ENCODE measurements at regions not wholly inside any gene's neighbourhood (a gene's known extent, or its start where the extent isn't known, plus 50 kb on each side); places are given as distances from the start of the nearest gene placed in this dataset.
"Not testable (repeated sequence)": the region's sequence is repeated elsewhere in the genome, so short reads cannot be mapped to it uniquely, and the experiment has no call there.

DNA sequence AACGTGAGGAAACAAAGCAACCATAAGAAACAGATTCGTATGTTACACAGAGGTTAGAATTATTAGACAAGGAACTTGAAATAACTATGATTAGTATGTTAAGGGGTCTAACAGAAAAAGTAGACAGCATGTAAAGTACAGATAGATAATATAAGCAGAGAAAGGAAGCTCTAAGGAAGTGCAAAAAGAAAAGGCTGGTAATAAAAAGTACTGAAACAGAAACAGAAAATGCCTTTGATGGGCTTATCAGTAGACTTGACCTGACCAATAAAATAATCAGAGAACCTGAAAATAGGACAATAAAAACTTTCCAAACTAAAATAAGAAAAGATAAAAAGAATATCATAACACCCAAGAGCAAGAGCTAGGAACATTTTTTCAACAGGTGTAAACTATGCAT is 225.8 kb downstream of the RND3 start:
- DNase-seq: no peak

GRCh38 chr2:150260636-150261035 is 226.8 kb downstream of the RND3 start:
- no peak for DNase-seq

DNA sequence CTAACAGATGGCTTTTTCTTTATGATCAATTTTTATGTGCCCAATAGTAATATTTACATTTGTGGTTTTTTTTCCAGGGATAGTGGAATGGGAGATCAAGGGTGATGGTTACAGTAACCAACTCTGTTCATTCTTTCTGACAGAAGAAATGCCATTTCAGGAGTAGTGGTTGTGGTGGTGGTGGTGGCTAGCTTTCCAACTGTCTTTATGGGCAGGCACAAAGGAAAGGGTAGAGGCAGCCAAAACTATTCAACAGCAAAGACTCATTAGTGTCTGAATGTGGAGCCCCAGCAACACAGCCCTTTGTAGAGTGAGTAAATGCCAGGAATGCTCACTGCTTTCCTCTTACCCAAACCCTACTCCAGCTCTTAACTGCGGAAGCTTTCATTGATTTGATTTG is 227.7 kb downstream of the RND3 start:
- DNase-seq: no peak

- no peak for DNase-seq
Measured at GRCh38 chr2:150258781-150259307, 228.6 kb downstream of the RND3 start.

- DNase-seq: no peak
Measured at GRCh38 chr2:150256736-150257135, 230.7 kb downstream of the RND3 start.

DNA sequence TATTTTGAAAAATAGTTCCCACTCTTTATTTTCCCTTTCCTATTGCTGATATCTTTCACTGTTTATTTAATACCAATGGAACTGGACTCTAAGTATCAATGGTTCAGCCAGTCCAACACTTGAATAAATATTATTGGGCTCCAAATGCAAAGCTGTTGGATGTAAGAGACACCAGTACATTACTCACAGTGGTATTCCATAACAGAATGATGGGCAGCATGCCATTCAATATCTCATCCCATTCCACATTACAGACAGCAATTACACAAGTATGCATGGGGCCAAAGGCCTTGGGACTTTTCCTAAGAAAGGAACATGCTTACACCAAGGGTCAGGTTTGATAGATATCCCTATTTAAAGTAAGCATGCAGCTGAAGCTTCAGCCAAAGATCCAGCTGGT is 231.9 kb downstream of the RND3 start:
- no peak for DNase-seq

- not testable (repeated sequence) for DNase-seq
Measured at GRCh38 chr2:150249735-150250134, 237.7 kb downstream of the RND3 start.

DNA sequence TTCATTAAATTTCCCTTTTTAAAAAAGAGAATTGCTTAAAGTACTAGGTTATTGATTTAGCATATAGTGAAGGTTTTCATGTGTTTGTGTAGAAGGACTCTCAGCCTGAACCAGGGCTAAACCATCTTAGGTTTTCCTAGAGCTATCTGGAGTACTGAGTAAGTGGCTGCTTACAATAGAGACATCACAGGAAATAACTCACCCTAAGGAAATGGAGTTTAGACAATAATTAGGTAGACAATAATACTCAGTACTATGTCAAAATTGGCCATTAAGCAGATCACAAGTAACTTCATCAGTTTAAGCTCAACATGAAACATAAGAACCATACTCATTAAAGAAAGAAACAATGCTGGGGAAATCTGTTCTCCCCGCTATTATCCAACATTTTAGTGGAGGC is 240.0 kb downstream of the RND3 start:
- no peak for DNase-seq

DNA sequence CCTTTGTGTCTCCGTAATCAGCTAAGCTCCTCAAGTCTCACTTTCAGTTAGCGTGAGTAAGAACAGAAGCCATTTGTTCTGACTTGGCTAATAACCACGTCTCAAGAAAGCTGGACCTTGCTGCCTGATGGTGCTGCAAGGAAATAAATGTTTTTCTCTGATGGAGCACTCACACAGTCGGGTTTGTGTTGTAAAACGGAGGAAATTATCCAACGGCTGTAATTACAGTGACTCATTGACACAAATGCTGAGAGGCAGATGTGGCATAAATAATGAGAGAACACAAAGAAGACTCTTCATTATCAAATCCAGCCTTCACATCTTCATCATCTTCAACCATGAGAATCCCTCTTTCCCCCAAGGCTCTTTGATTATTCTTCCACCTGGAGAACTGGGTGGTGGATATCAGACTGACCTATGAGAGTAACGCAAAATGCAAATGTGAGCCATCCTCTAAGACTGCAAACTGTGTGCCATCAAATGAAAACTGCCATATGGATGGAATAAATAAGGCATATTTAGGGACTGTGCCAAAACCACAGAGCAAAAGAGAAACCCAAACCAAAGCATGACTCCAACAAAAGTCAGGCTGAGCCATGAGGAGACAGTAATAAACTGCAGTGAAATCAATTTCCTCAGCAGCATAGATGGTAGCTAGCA is 252.6 kb downstream of the RND3 start:
- DNase-seq: no peak

- no peak for DNase-seq
Measured at GRCh38 chr2:150232871-150233270, 254.6 kb downstream of the RND3 start.

GRCh38 chr2:150232321-150232720 is 255.1 kb downstream of the RND3 start:
- no peak for DNase-seq

DNA sequence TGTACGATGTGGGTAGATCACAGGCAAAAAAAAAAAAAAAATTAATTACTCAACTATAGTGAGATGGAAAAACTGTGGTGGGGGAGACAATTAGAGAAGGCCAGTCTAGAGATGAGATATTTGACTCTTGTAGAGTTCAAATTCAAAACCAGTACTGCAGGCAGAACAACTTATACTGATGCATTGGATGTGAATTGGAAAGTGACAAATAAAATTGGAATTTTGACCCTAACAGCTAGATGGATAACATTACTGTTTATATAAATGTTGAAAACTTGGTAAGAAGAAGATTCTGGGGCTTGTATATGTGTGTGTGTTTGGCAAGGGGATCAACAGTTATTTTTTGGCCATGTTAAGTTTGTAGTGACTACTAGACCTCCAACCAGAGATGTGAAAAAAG is 256.9 kb downstream of the RND3 start:
- DNase-seq: no peak

- DNase-seq: no peak
Measured at GRCh38 chr2:150230004-150230403, 257.5 kb downstream of the RND3 start.

DNA sequence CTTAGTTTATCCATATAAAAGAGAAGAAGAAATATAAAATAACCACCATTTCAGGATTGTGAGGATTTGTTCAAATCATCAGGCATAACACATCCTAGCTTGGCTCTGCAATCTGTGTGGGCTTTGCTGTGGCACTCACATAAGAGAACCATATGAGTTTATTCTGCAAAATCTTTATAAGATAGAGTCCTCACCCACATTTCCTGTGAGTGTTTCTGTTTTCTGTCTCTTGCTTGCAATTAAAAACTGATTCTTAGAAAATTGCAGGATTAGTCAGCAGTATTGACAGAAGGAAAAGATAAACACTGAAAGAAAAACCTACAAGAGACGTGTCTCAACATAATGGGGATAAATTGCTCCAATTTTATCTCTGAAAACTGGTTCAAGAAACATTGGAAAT is 258.5 kb downstream of the RND3 start:
- no peak for DNase-seq

GRCh38 chr2:150225030-150225429 is 262.4 kb downstream of the RND3 start:
- no peak for DNase-seq

GRCh38 chr2:150224321-150224720 is 263.1 kb downstream of the RND3 start:
- no peak for DNase-seq

- DNase-seq: no peak
Measured at GRCh38 chr2:150222942-150223341, 264.5 kb downstream of the RND3 start.

DNA sequence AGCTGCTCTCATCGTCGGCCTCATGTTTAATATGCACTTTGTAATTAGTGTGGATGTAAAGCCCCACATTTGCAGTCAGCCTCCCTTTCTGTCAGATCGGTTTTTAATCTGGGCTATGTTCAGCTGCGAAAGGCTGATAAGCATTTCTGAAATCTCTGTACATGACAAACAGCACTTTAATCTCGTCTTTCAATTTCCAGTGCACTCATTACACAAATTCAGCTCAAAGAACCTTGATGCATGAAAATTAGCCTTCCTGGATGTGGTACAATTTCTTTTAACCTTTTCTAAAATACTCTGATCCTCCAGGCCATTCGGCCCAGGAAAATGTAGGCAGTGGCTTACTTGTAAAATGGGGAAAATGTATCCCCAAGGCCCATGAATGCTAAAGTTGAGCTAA is 265.1 kb downstream of the RND3 start:
- DNase-seq: no peak

DNA sequence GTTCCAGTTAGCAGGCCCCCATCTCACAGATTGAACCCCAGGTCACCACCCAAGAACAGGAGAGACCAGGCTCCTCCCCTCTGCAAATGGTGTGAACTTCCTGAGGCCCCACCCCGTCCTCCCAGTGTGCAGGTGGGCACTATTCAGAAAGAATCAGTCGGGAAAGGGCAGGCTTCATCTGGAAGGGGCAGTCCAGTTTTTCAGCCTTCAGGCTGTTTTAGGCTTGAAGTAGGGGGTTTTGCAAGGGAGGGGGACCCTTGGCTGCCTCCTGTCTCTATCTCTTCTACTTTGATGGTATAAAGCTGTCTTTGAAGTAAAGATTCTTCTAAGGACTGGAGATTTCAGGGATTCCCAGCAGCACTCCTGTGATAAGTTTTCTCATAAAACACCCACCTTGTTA is 267.6 kb downstream of the RND3 start:
- no peak for DNase-seq

DNA sequence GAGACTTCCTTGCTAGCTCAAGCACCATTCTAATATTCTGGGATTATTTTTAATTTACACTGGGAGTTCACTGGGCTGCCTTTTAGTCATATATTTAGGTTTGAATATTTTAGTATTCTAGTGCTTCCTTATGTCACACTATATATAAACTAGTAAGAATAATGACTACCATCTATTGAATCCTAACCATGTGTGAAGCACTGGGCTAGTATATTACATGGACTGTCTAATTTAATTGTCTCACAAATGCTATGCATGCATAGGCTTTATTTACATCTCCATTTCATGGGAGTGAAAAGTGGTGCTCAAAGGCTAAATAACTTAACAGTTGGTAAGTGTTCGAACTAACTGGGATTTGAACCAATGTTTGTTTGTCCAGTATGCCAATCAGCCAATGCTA is 272.4 kb downstream of the RND3 start:
- no peak for DNase-seq

- no peak for DNase-seq
Measured at GRCh38 chr2:150214626-150215025, 272.8 kb downstream of the RND3 start.

- no peak for DNase-seq
Measured at GRCh38 chr2:150212722-150213171, 274.7 kb downstream of the RND3 start.

- no peak for DNase-seq
Measured at GRCh38 chr2:150211164-150211631, 276.3 kb downstream of the RND3 start.

- no peak for DNase-seq
Measured at GRCh38 chr2:150209746-150210145, 277.7 kb downstream of the RND3 start.

DNA sequence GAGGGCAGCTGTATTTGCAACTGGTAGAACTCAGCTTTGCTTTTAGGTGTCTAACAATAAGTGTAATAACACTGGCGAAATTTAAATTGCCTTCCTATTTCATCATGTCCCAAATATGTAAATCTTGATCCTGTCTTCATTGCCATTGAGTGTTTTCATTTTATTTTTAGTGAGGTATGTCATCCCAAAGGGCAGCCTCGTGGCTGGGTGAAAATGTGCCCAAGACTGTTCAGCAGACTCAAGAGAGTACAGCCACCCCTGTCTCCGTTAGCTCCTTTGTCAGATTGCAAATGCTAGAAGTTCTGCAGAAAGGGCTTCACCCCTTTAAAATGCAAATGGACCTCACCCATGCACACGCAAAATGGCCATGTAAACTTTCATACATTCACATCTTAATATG is 278.8 kb downstream of the RND3 start:
- no peak for DNase-seq
